HEK293T (cell line): ENCODE measurements at regions not wholly inside any gene's neighbourhood (a gene's known extent, or its start where the extent isn't known, plus 50 kb on each side); places are given as distances from the start of the nearest gene placed in this dataset.
"Not testable (repeated sequence)": the region's sequence is repeated elsewhere in the genome, so short reads cannot be mapped to it uniquely, and the experiment has no call there.

Experiments used
- CTCF ChIA-PET: fragments of 350-600 bp; formaldehyde crosslinking; extraction: SDS; loops from one replicate; lab custom pipeline; 2021; ENCODE audit warnings: antibody characterized with exemption, inconsistent platforms; lab: Yijun Ruan, JAX
- POLR2A ChIA-PET: fragments of 350-600 bp; formaldehyde crosslinking; extraction: SDS; loops from one replicate; lab custom pipeline; 2020; ENCODE audit warnings: antibody characterized with exemption, inconsistent platforms; lab: Yijun Ruan, JAX
- DNase-seq: peaks from one replicate; pipeline ENCODE4 v3.0.0; 2012; ENCODE audit warnings: mixed read lengths; ENCODE audit errors: extremely low spot score
- ARNT ChIP-seq: fragments of 450-650 bp; IDR thresholded peaks from 2 replicates; pipeline ENCODE4 v1.6.1; 2017; ENCODE audit warnings: mild to moderate bottlenecking
- BHLHE40 ChIP-seq: fragments of 450-650 bp; IDR thresholded peaks from 2 replicates; pipeline ENCODE4 v1.6.1; 2016; ENCODE audit warnings: mild to moderate bottlenecking, moderate library complexity, borderline replicate concordance
- CTBP1 ChIP-seq: fragments of 450-650 bp; IDR thresholded peaks from 2 replicates; pipeline ENCODE4 v1.6.1; 2016; ENCODE audit warnings: borderline replicate concordance
- ELF4 ChIP-seq: fragments of 450-650 bp; IDR thresholded peaks from 2 replicates; pipeline ENCODE4 v1.6.1; 2017; ENCODE audit warnings: antibody characterized with exemption
- FOXA1 ChIP-seq: fragments of 450-650 bp; IDR thresholded peaks from 2 replicates; pipeline ENCODE4 v1.6.1; 2016; ENCODE audit warnings: mild to moderate bottlenecking
- FOXK2 ChIP-seq: fragments of 450-650 bp; IDR thresholded peaks from 2 replicates; pipeline ENCODE4 v1.6.1; 2016; ENCODE audit warnings: mild to moderate bottlenecking
- FOXM1 ChIP-seq: fragments of 450-650 bp; IDR thresholded peaks from 2 replicates; pipeline ENCODE4 v1.6.1; 2017; ENCODE audit warnings: mild to moderate bottlenecking, borderline replicate concordance
- HDGF ChIP-seq: fragments of 450-650 bp; IDR thresholded peaks from 2 replicates; pipeline ENCODE4 v1.6.1; 2017; ENCODE audit warnings: antibody characterized with exemption, borderline replicate concordance
- L3MBTL2 ChIP-seq: fragments of 450-650 bp; conservative IDR thresholded peaks from 2 replicates; pipeline ENCODE4 v1.6.1; 2016; ENCODE audit warnings: mild to moderate bottlenecking
- LEF1 ChIP-seq: fragments of 450-650 bp; IDR thresholded peaks from 2 replicates; pipeline ENCODE4 v1.6.1; 2017; ENCODE audit warnings: mild to moderate bottlenecking, borderline replicate concordance
- NFRKB ChIP-seq: fragments of 450-650 bp; IDR thresholded peaks from 2 replicates; pipeline ENCODE4 v1.6.1; 2016; ENCODE audit warnings: mild to moderate bottlenecking, moderate library complexity
- PKNOX1 ChIP-seq: fragments of 450-650 bp; IDR thresholded peaks from 2 replicates; pipeline ENCODE4 v1.6.1; 2016
- SP1 ChIP-seq: fragments of 450-650 bp; IDR thresholded peaks from 2 replicates; pipeline ENCODE4 v1.6.1; 2017
- SUZ12 ChIP-seq: fragments of 450-650 bp; IDR thresholded peaks from 2 replicates; pipeline ENCODE4 v1.6.1; 2016; ENCODE audit warnings: mild to moderate bottlenecking
- TARDBP ChIP-seq: fragments of 450-650 bp; IDR thresholded peaks from 2 replicates; pipeline ENCODE4 v1.6.1; 2016
- ZNF384 ChIP-seq: fragments of 450-650 bp; IDR thresholded peaks from 2 replicates; pipeline ENCODE4 v1.6.1; 2016

- TF ChIP-seq ELF4, result no peak
- no peak for TF ChIP-seq SP1
- no peak for TF ChIP-seq BHLHE40
- TF ChIP-seq FOXK2, result no peak
- no peak for TF ChIP-seq ZNF384
- no peak for TF ChIP-seq HDGF
- DNase-seq, result no peak
- POLR2A ChIA-PET, result no interaction called here
- CTCF ChIA-PET, result no interaction called here
Measured at GRCh38 chr5:23730023-23730422, 222.6 kb downstream of the PRDM9 start.

- no peak for TF ChIP-seq ZNF384
- TF ChIP-seq L3MBTL2, result no peak
- TF ChIP-seq HDGF, result no peak
- TF ChIP-seq NFRKB, result no peak
- no peak for TF ChIP-seq BHLHE40
- no peak for TF ChIP-seq FOXA1
- TF ChIP-seq ELF4, result no peak
- no peak for TF ChIP-seq CTBP1
- ChIA-PET POLR2A (no interaction called here), CTCF (no interaction called here)
- DNase-seq, result no peak
Measured at GRCh38 chr5:23740029-23740428, 232.6 kb downstream of the PRDM9 start.

- CTCF ChIA-PET, result no interaction called here
- TF ChIP-seq ARNT, result no peak
- no peak for TF ChIP-seq BHLHE40
- no peak for TF ChIP-seq ZNF384
Measured at GRCh38 chr5:23742701-23743100, 235.3 kb downstream of the PRDM9 start.

GRCh38 chr5:23755906-23756305 lies 248.5 kb downstream of the PRDM9 start:
- no peak for TF ChIP-seq BHLHE40
- no peak for TF ChIP-seq CTBP1
- no peak for TF ChIP-seq FOXA1
- TF ChIP-seq FOXK2, result no peak
- CTCF ChIA-PET, result no interaction called here
- POLR2A ChIA-PET, result no interaction called here

More at GRCh38 chr5:23742701-23743100, 235.3 kb downstream of the PRDM9 start:
- no peak for DNase-seq
- POLR2A ChIA-PET, result no interaction called here

GRCh38 chr5:23756779-23757178 lies 249.4 kb downstream of the PRDM9 start:
- TF ChIP-seq FOXK2 (no peak), LEF1 (no peak), NFRKB (no peak), FOXA1 (no peak), ZNF384 (no peak), ELF4 (no peak), L3MBTL2 (no peak), ARNT (no peak), FOXM1 (no peak), BHLHE40 (no peak), TARDBP (no peak), HDGF (no peak), PKNOX1 (no peak), SP1 (no peak), SUZ12 (no peak)
- CTCF ChIA-PET, result no interaction called here
- DNase-seq, result no peak
- POLR2A ChIA-PET, result no interaction called here

More at GRCh38 chr5:23755906-23756305, 248.5 kb downstream of the PRDM9 start:
- no peak for DNase-seq

GRCh38 chr5:23763170-23763569 lies 255.8 kb downstream of the PRDM9 start:
- DNase-seq, result no peak
- TF ChIP-seq SUZ12 (no peak), TARDBP (no peak), HDGF (no peak), FOXK2 (no peak), L3MBTL2 (no peak), ELF4 (no peak), FOXM1 (no peak), ZNF384 (no peak), FOXA1 (no peak), PKNOX1 (no peak), ARNT (no peak), SP1 (no peak), LEF1 (no peak), CTBP1 (no peak), BHLHE40 (no peak)
- CTCF ChIA-PET, result interaction anchor here (0.9 kb wide), 1 partner anchor 37 kb away, joined by 3 read pairs; no protein-coding TSS in a partner anchor
- POLR2A ChIA-PET, result no interaction called here

- POLR2A ChIA-PET, result no interaction called here
- CTCF ChIA-PET, result no interaction called here
- TF ChIP-seq L3MBTL2, result no peak
- TF ChIP-seq ELF4, result no peak
- TF ChIP-seq LEF1, result no peak
- TF ChIP-seq ZNF384, result no peak
- TF ChIP-seq FOXM1, result no peak
- no peak for TF ChIP-seq TARDBP
- TF ChIP-seq SP1, result no peak
- TF ChIP-seq SUZ12, result no peak
- TF ChIP-seq FOXA1, result no peak
- no peak for TF ChIP-seq NFRKB
- no peak for TF ChIP-seq BHLHE40
- no peak for TF ChIP-seq FOXK2
- TF ChIP-seq PKNOX1, result no peak
- TF ChIP-seq ARNT, result no peak
- DNase-seq, result no peak
Measured at GRCh38 chr5:23776684-23777083, 269.3 kb downstream of the PRDM9 start.

- CTCF ChIA-PET, result interaction anchor here (0.5 kb wide), 1 partner anchor 13 kb away, joined by 3 read pairs; no protein-coding TSS in a partner anchor
- POLR2A ChIA-PET, DNase-seq: not testable (repeated sequence)
Measured at GRCh38 chr5:23800307-23800706, 292.9 kb downstream of the PRDM9 start.
